Breast epithelium (tissue), 3 donors: ENCODE measurements at regions not wholly inside any gene's neighbourhood (a gene's known extent, or its start where the extent isn't known, plus 50 kb on each side); places are given as distances from the start of the nearest gene placed in this dataset.

Experiments used
- CTCF ChIP-seq, 3 donors: fragments of 450-650 bp; IDR thresholded peaks; one replicate each; pipeline ENCODE4 v1.5.1; 2016 to 2017; ENCODE audit warnings: antibody characterized with exemption in 3 of 3, mild to moderate bottlenecking in 3 of 3, moderate library complexity in 3 of 3
- POLR2A ChIP-seq: fragments of 450-650 bp; IDR thresholded peaks from one replicate; pipeline ENCODE4 v1.6.1; 2016; ENCODE audit warnings: antibody characterized with exemption, mild to moderate bottlenecking, moderate library complexity

- TF ChIP-seq POLR2A: no peak
- TF ChIP-seq CTCF (IDR thresholded peaks at IDR 0.05): no peak
Measured at GRCh38 chr6:10166031-10166430, 248.8 kb downstream of the TFAP2A start.
